CD14-positive monocyte (primary cell): ENCODE measurements at regions not wholly inside any gene's neighbourhood (a gene's known extent, or its start where the extent isn't known, plus 50 kb on each side); places are given as distances from the start of the nearest gene placed in this dataset.

Experiments used
- DNase-seq, 3 donors: peaks; one replicate each; pipeline ENCODE4 v3.0.0-alpha.2; 2011 to 2022
- H2AFZ ChIP-seq: 2 replicates; pipeline ENCODE4 v1.6.0; 2012; ENCODE audit warnings: mild to moderate bottlenecking, low read depth, low read length, inconsistent platforms; ENCODE audit not compliant: insufficient read depth, poor library complexity, severe bottlenecking
- H3K27ac ChIP-seq, 2 donors: 1 replicate in 1 of 2; 2 replicates in 1 of 2; pipeline ENCODE4 v1.5.1; 2012 to 2013; ENCODE audit warnings: low read length in 2 of 2, control low read depth in 1 of 2, inconsistent platforms in 1 of 2, low read depth in 1 of 2, mild to moderate bottlenecking in 1 of 2
- H3K27me3 ChIP-seq, 2 donors: one replicate each; pipeline versions ENCODE4 v1.6.0 to v1.6.1; 2011 to 2013; ENCODE audit warnings: low read length in 2 of 2; ENCODE audit not compliant: control insufficient read depth in 2 of 2, insufficient read depth in 2 of 2
- H3K36me3 ChIP-seq, 2 donors: replicated peaks in 1 of 2; 1 replicate in 1 of 2; 2 replicates in 1 of 2; pipeline versions ENCODE4 v1.5.1 to v1.6.1; 2012 to 2013; ENCODE audit warnings: low read length in 2 of 2, control low read depth in 1 of 2, inconsistent platforms in 1 of 2, mild to moderate bottlenecking in 1 of 2; ENCODE audit not compliant: insufficient read depth in 2 of 2, control insufficient read depth in 1 of 2
- H3K4me1 ChIP-seq, 2 donors: 1 replicate in 1 of 2; 2 replicates in 1 of 2; pipeline versions ENCODE4 v1.5.1 to v1.6.1; 2012 to 2013; ENCODE audit warnings: low read length in 2 of 2, control low read depth in 1 of 2, inconsistent platforms in 1 of 2, mild to moderate bottlenecking in 1 of 2, moderate library complexity in 1 of 2; ENCODE audit not compliant: insufficient read depth in 2 of 2, control insufficient read depth in 1 of 2
- H3K4me2 ChIP-seq: replicated peaks from 2 replicates; pipeline ENCODE3; 2012; ENCODE audit warnings: low read length, moderate library complexity, mild to moderate bottlenecking; ENCODE audit not compliant: poor library complexity, severe bottlenecking; ENCODE audit errors: extremely low read depth
- H3K4me3 ChIP-seq, 3 experiments: fragments of 200-600 bp in 1 of 3; sonication (generic) in 1 of 3; replicated peaks in 1 of 3; 1 replicate in 2 of 3; 2 replicates in 1 of 3; pipeline ENCODE4 v1.5.1; 2011 to 2013; ENCODE audit warnings: low read length in 3 of 3, mild to moderate bottlenecking in 3 of 3, control low read depth in 2 of 3, low read depth in 2 of 3, inconsistent platforms in 1 of 3, moderate library complexity in 1 of 3
- H3K79me2 ChIP-seq: 2 replicates; pipeline ENCODE4 v1.6.0; 2012; ENCODE audit warnings: mild to moderate bottlenecking, control low read depth, inconsistent platforms, low read length, moderate library complexity; ENCODE audit not compliant: insufficient read depth
- H3K9ac ChIP-seq: 2 replicates; pipeline ENCODE4 v1.6.0; 2017; ENCODE audit warnings: low read length, mild to moderate bottlenecking; ENCODE audit not compliant: insufficient read depth, poor library complexity, severe bottlenecking
- H3K9me3 ChIP-seq, 2 donors: replicated peaks in 1 of 2; 1 replicate in 1 of 2; 2 replicates in 1 of 2; pipeline versions ENCODE4 v1.5.1 to v1.6.1; 2012 to 2013; ENCODE audit warnings: low read length in 2 of 2, control low read depth in 1 of 2; ENCODE audit not compliant: control insufficient read depth in 1 of 2, insufficient read depth in 1 of 2
- H4K20me1 ChIP-seq: 2 replicates; pipeline ENCODE4 v1.6.0; 2012; ENCODE audit warnings: mild to moderate bottlenecking, low read length, control low read depth, moderate library complexity; ENCODE audit not compliant: insufficient read depth
- H3K27ac Mint-ChIP-seq, 7 donors: one replicate each; pipeline ENCODE4 v1.8.0; 2020; ENCODE audit warnings: mild to moderate bottlenecking in 7 of 7, mixed read lengths in 7 of 7, moderate library complexity in 6 of 7, inconsistent platforms in 2 of 7
- H3K27me3 Mint-ChIP-seq, 3 donors: one replicate each; pipeline ENCODE4 v1.8.0; 2021 to 2022; ENCODE audit warnings: low read depth in 3 of 3, mild to moderate bottlenecking in 3 of 3, mixed read lengths in 3 of 3, moderate library complexity in 3 of 3, inconsistent platforms in 1 of 3
- H3K36me3 Mint-ChIP-seq, 2 donors: one replicate each; pipeline ENCODE4 v1.8.0; 2020; ENCODE audit warnings: mixed read lengths in 2 of 2, inconsistent platforms in 1 of 2, mild to moderate bottlenecking in 1 of 2
- H3K4me1 Mint-ChIP-seq: one replicate; pipeline ENCODE4 v1.8.0; 2020; ENCODE audit warnings: mild to moderate bottlenecking, mixed read lengths
- H3K4me3 Mint-ChIP-seq, 2 donors: one replicate each; pipeline ENCODE4 v1.8.0; 2020; ENCODE audit warnings: mild to moderate bottlenecking in 2 of 2, mixed read lengths in 2 of 2, moderate library complexity in 1 of 2
- H3K9me3 Mint-ChIP-seq, 7 donors: one replicate each; pipeline ENCODE4 v1.8.0; 2020 to 2022; ENCODE audit warnings: mixed read lengths in 7 of 7, mild to moderate bottlenecking in 6 of 7, moderate library complexity in 6 of 7, inconsistent platforms in 2 of 7
- CTCF ChIP-seq: fragments of 200-600 bp; IDR thresholded peaks from one replicate; pipeline ENCODE4 v1.8.0; 2022; ENCODE audit warnings: antibody characterized with exemption, mild to moderate bottlenecking
- WGBS: methylation state at CpG from one replicate; pipeline ENCODE4 v1.1.5; 2013; ENCODE audit warnings: missing lambda C conversion rate; ENCODE audit not compliant: insufficient coverage; 5-methylcytosine and 5-hydroxymethylcytosine counted together
- intact Hi-C, 2 donors: fragments of 100-400 bp; cut with micrococcal nuclease; formaldehyde crosslinking; loops; one replicate each; pipeline versions ENCODE4 v1.15.0 to v1.15.1; 2023

- no peaks in the 10 kb centered on the region for H3K27me3 ChIP-seq
- no peak overlapping the region for H2AFZ ChIP-seq
- WGBS = 97% methylated on average over 4 of the region's 7 CpGs
- Mint-ChIP-seq H3K27ac (no peak overlapping the region), H3K4me3 (no peak overlapping the region), H3K4me1 (peaks cover 6% of the 10 kb centered on the region), H3K36me3 (no peaks in the 10 kb centered on the region), H3K27me3 (peaks cover 0 to 2% (median under 1%) of the 10 kb centered on the region in 3 donors), H3K9me3 (no peaks in the 10 kb centered on the region)
- DNase-seq = no peak
- no peaks in the 10 kb centered on the region for H3K4me1 ChIP-seq
- no peaks in the 10 kb centered on the region for H3K36me3 ChIP-seq
- H3K9me3 ChIP-seq = no peaks in the 10 kb centered on the region
- no peak overlapping the region for H3K4me3 ChIP-seq
- H3K4me2 ChIP-seq = no peak overlapping the region
- intact Hi-C loops = no loop called here
- no peak for TF ChIP-seq CTCF
- H3K79me2 ChIP-seq = no peaks in the 10 kb centered on the region
- no peaks in the 10 kb centered on the region for H4K20me1 ChIP-seq
- no peak overlapping the region for H3K27ac ChIP-seq
- no peak overlapping the region for H3K9ac ChIP-seq
Observed at GRCh38 chr1:200253774-200254495, 155.9 kb downstream of the ZNF281 start.

- Histone ChIP-seq H3K27me3 (no peaks in the 10 kb centered on the region), H3K4me3 (no peak overlapping the region), H3K4me1 (peaks cover under 1 to 1% of the 10 kb centered on the region in 2 donors), H3K9me3 (no peaks in the 10 kb centered on the region), H3K79me2 (no peaks in the 10 kb centered on the region), H3K27ac (no peak overlapping the region), H3K4me2 (no peak overlapping the region), H3K36me3 (no peaks in the 10 kb centered on the region), H3K9ac (no peak overlapping the region), H2AFZ (no peak overlapping the region), H4K20me1 (no peaks in the 10 kb centered on the region)
- TF ChIP-seq CTCF = no peak
- Mint-ChIP-seq H3K4me3 (no peak overlapping the region), H3K36me3 (no peaks in the 10 kb centered on the region), H3K4me1 (peaks cover 9% of the 10 kb centered on the region), H3K9me3 (peaks cover 0 to 2% (median 0%) of the 10 kb centered on the region in 7 donors), H3K27ac (no peak overlapping the region), H3K27me3 (peaks cover 0 to 4% (median 0%) of the 10 kb centered on the region in 3 donors)
- DNase-seq = no peak
- intact Hi-C loops = no loop called here
- 100% methylated on average over 2 of the region's 5 CpGs for WGBS
Observed at GRCh38 chr1:200252531-200252930, 157.3 kb downstream of the ZNF281 start.
